SJSA1 (cell line): ENCODE measurements at regions not wholly inside any gene's neighbourhood (a gene's known extent, or its start where the extent isn't known, plus 50 kb on each side); places are given as distances from the start of the nearest gene placed in this dataset.

ENCODE experiments used
- DNase-seq, 2 experiments: peaks; one replicate each; pipeline ENCODE4 v3.0.0-alpha.2; 2015 to 2020; ENCODE audit warnings: low spot score in 2 of 2, low read depth in 1 of 2
- H3K27ac ChIP-seq: fragments of 250-450 bp; sonication (Bioruptor Pico); 2 replicates; pipeline ENCODE4 v1.5.1; 2020; ENCODE audit warnings: mild to moderate bottlenecking, moderate library complexity
- H3K27me3 ChIP-seq: fragments of 250-450 bp; sonication (Bioruptor Pico); replicated peaks from 2 replicates; pipeline ENCODE4 v1.5.1; 2020; ENCODE audit warnings: mild to moderate bottlenecking, moderate library complexity
- H3K36me3 ChIP-seq: fragments of 250-450 bp; sonication (Bioruptor Pico); 2 replicates; pipeline ENCODE4 v1.5.1; 2020; ENCODE audit warnings: mild to moderate bottlenecking
- H3K4me1 ChIP-seq: fragments of 250-450 bp; sonication (Bioruptor Pico); replicated peaks from 2 replicates; pipeline ENCODE4 v1.6.1; 2021; ENCODE audit warnings: mild to moderate bottlenecking
- H3K4me3 ChIP-seq: fragments of 250-450 bp; sonication (Bioruptor Pico); 2 replicates; pipeline ENCODE4 v1.5.1; 2020; ENCODE audit warnings: mild to moderate bottlenecking
- H3K9me3 ChIP-seq: fragments of 250-450 bp; sonication (Bioruptor Pico); replicated peaks from 2 replicates; pipeline ENCODE4 v1.5.1; 2020; ENCODE audit warnings: mild to moderate bottlenecking

DNA sequence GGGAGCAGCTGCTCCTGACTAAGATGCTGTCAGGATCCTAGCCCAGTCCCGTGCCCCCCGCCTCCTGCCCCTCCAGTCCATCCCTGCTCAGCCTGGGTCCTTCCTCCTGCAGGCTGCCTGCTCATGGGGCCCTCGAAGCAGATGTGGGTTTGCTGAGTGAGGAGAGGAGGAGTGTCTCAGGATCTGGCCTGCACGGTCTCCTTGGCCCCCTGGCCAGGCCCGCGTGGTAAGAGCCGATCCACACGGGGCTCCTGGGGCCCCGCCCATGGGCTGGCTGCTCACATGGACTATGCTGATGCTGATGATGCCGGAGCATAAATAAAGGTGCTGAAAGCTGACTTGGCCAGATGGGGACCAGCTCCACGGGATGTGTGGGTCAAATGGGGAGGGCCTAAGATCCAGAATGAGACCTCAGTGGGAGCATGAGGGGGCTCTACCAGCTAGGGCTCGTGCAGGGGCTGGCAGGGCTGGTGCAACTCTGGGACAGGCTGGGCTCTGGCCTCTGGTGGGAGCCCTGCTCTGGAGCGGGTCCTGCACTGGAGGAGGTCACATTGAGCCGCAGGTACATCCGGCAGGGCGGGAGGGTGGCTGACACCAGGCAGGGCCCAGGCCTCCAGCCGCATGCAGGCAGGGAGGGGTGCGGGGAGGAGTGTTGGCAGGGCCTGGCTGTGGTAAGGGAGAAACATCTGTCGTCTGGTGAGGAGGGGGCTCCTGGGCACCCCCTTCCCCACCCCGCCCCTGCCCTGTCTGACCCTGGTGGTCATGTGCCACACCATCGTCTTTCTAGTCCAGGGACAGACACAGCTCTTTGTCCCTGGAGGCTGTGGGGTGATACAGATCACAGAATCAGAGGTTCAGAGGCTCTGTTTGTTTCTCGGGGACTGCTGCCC, 275.3 kb upstream of the HDAC4 start:
- no peaks in the 10 kb centered on the region for H3K4me1 ChIP-seq
- DNase-seq: peak in 1 of 2 experiments; percentile 33
- H3K27ac ChIP-seq: no peak overlapping the region
- no peaks in the 10 kb centered on the region for H3K36me3 ChIP-seq
- H3K4me3 ChIP-seq: no peak overlapping the region
- H3K27me3 ChIP-seq: peaks cover 19% of the 10 kb centered on the region
- H3K9me3 ChIP-seq: no peaks in the 10 kb centered on the region

DNA sequence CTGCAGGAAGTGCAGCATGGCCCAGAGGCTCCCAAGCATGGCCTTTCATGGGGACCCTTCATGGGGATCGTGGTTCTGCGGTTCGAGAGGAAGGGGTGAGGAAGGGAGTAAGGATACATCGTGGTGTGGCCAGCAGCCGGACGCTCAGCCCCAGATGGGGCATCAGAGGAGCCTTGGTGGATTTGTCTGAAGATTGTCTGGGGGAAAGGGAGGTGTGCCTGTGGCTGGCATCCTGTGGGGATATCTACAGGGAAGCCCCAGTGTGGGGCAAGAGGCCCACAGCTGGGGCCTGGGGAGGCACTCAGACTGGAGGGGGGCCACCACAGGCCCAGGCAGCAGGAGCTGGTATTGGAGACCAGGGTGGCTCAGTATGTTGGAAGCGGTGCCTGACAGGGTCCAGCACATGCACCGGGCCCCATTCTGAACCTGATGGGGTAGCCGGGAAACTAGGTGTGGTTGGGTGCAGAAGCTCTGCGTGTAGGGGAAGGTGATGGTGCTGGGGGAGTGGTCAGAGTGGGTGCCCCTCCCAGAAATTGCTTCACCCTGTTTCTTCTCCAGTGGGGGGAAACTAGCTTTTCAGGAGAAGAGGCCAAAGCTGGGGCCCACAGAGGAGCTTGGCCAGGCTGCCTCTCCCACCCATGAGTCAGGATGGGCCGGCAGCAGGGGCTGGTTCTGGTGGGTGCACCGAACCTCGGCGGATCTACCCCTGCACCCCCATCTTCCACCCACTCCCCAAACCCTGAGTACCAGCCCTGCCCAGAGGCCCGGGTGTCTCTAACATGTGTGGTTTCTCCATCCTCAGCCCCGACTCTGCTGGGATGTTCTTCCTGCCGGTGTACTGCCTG, 274.4 kb upstream of the HDAC4 start:
- Histone ChIP-seq H3K9me3 (no peaks in the 10 kb centered on the region), H3K36me3 (no peaks in the 10 kb centered on the region), H3K27me3 (peaks cover 19% of the 10 kb centered on the region), H3K4me3 (no peak overlapping the region), H3K4me1 (no peaks in the 10 kb centered on the region), H3K27ac (no peak overlapping the region)
- peak in 1 of 2 experiments; percentile 34 for DNase-seq

DNA sequence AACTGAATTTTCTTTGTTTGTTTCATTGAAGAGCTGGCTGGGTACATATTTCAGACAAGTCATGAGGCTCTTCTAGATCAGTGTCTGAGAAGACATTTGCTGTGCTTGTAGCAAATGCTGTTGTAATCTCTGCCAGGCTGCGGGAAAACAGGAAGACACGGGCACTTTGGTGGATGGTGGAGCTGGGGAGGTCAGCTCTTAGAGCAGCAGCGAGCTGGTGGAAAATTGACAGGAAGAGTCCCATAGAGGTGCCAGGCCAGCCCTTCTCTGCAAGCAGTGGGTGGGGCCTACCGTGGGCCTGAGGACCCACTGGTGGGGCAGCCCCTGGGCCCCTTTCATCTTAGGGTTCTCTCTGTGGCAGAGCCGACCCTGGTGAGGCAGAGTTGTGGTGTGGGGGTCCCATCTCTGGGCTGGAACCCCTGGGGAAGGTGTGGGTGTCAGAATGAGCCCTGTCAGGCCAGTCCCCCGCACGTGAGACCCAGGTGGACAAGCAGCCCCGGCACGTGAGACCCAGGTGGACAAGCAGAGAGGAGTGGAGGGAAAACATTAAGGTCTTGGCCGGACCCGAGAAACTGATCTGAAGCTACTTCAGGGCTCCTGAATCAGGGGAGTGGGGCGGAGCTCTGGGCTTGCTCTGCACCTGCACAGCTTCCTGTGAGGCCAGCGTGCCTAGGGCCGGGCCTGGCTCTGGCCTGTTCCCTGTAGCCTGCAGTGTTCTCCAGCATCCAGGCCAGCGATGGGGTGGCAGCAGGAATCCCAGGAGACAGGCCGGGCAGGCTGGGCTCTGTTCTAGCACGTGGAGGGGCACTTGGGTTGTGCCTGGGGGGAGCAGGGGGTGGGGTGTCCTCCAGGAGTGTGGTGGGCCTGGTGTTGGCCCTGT, 273.5 kb upstream of the HDAC4 start:
- Histone ChIP-seq H3K4me1 (no peaks in the 10 kb centered on the region), H3K27ac (no peak overlapping the region), H3K27me3 (peaks cover 23% of the 10 kb centered on the region), H3K36me3 (no peaks in the 10 kb centered on the region), H3K4me3 (no peak overlapping the region), H3K9me3 (no peaks in the 10 kb centered on the region)
- DNase-seq: peak in 1 of 2 experiments; percentile 30

GRCh38 chr2:239673641-239674040, 272.8 kb upstream of the HDAC4 start:
- no peak for DNase-seq
- peaks cover 23% of the 10 kb centered on the region for H3K27me3 ChIP-seq
- no peaks in the 10 kb centered on the region for H3K9me3 ChIP-seq
- no peak overlapping the region for H3K4me3 ChIP-seq
- no peak overlapping the region for H3K27ac ChIP-seq
- no peaks in the 10 kb centered on the region for H3K4me1 ChIP-seq
- H3K36me3 ChIP-seq: no peaks in the 10 kb centered on the region

DNA sequence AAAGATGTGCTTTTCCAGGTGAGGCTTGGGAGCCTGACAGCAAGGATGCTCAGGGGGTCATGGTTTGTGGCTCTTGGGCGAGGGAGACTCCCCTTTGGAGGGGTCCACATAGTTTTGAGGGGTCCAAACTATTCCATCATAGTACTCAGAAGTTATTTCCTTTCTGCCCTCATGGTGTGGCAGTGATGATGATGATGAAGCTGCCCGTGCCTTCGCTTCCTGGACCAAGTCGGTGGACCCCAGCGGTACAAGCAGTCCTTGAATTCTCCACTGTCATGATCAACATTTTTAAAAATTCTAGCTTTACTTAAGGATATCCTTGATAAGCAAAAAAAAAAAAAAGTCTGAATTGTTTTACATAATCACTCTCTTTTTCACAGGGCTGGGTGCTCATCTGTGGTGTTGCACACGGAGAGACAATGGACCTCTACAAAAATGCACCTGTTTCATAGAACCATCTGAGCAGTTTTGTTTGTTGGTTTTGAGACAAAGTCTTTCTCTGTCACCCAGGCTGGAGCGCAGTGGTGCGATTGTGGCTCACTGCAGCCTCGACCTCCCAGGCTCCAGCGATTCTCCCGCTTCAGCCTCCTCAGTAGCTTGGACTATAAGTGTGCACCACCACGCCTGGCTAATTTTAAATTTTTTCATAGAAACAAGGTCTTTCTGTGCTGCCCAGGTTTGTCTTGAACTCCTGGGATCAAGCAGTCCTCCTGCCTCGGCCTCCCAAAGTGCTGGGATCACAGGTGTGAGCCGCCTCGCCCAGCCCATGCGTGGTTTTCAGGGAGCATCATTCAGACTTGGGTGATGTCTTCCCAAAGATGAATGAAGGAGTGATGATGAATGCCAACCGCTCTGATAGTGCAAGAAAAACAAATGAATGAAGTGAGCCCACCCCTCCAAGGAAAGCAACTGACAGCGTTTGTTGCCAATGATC, 271.4 kb upstream of the HDAC4 start:
- H3K27ac ChIP-seq: no peak overlapping the region
- no peaks in the 10 kb centered on the region for H3K9me3 ChIP-seq
- DNase-seq: no peak
- peaks cover 2% of the 10 kb centered on the region; the same call in 1 of the 2 replicates for H3K4me1 ChIP-seq
- H3K27me3 ChIP-seq: peaks cover 17% of the 10 kb centered on the region
- no peak overlapping the region for H3K4me3 ChIP-seq
- no peaks in the 10 kb centered on the region for H3K36me3 ChIP-seq

- peaks cover 17% of the 10 kb centered on the region for H3K27me3 ChIP-seq
- H3K4me3 ChIP-seq: no peak overlapping the region
- H3K36me3 ChIP-seq: no peaks in the 10 kb centered on the region
- no peak for DNase-seq
- peaks cover 6% of the 10 kb centered on the region; the same call in 1 of the 2 replicates for H3K4me1 ChIP-seq
- no peak overlapping the region for H3K27ac ChIP-seq
- H3K9me3 ChIP-seq: no peaks in the 10 kb centered on the region
Observed at GRCh38 chr2:239671471-239671870, 270.7 kb upstream of the HDAC4 start.

DNA sequence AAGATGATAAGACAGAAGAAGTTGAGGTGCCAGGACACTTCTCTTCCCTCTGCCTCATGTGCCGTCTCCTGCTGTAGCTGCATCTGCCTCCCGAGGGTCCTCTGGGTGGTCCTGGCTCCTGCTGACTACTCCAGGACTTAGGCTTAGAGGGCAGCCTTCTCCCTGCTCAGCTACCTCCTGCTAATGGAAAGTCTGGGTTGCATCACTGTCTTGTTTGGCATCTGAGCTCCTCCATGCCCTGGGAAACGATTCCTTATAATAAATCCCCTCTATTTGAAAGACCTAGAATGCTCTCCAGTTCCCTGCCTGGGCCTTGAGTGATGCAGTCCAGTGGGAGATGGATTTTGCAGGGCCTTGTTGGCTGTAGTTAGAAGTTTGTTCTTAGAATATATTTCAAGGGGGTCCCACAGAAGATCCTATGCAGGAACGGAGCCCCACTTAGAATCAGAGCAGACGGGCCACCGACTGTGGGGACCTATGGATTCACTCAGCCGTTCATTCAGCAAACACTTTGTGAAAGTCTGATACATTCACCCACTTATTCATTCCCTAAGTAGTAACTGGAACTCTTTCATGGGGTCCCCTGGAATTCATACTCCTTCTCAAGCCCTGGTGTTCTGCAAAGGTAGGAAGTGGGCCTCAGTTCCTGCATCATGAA, 269.8 kb upstream of the HDAC4 start:
- Histone ChIP-seq H3K36me3 (no peaks in the 10 kb centered on the region), H3K27ac (no peak overlapping the region), H3K27me3 (peaks cover 17% of the 10 kb centered on the region), H3K9me3 (no peaks in the 10 kb centered on the region), H3K4me1 (peaks cover 6% of the 10 kb centered on the region; the same call in 1 of the 2 replicates), H3K4me3 (no peak overlapping the region)
- no peak for DNase-seq

DNA sequence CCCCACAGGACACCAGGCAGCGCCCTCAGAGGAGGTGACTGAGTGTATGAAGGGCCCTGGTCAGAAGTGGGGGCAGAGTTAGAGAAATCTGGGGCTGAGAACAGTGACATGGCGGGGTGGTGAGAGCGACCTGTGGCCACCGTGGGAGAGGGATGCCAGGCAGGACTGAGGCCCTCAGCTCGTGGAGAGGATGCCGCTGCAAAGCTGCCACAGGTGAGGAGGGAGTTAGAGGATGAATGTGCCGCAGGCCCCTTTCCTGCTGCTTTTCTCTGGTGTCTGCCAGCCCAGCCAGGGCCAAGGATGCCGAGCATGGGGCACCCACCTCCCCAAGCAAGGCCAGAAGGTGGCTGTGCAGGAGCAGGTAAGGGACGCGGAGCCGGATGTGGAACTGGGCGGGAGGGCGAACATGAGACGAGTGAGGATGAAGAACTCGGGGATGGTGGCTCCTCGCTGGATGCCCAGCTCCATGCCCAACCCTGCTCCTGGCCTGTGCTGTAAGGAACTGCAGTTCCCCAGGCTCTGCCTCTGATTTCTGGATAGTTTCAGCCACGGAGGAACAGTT, 269.2 kb upstream of the HDAC4 start:
- H3K9me3 ChIP-seq: no peaks in the 10 kb centered on the region
- peak in 1 of 2 experiments; percentile 42 for DNase-seq
- no peaks in the 10 kb centered on the region for H3K36me3 ChIP-seq
- peaks cover 17% of the 10 kb centered on the region for H3K27me3 ChIP-seq
- H3K4me3 ChIP-seq: no peak overlapping the region
- peaks cover 6% of the 10 kb centered on the region; the same call in 1 of the 2 replicates for H3K4me1 ChIP-seq
- H3K27ac ChIP-seq: no peak overlapping the region

DNA sequence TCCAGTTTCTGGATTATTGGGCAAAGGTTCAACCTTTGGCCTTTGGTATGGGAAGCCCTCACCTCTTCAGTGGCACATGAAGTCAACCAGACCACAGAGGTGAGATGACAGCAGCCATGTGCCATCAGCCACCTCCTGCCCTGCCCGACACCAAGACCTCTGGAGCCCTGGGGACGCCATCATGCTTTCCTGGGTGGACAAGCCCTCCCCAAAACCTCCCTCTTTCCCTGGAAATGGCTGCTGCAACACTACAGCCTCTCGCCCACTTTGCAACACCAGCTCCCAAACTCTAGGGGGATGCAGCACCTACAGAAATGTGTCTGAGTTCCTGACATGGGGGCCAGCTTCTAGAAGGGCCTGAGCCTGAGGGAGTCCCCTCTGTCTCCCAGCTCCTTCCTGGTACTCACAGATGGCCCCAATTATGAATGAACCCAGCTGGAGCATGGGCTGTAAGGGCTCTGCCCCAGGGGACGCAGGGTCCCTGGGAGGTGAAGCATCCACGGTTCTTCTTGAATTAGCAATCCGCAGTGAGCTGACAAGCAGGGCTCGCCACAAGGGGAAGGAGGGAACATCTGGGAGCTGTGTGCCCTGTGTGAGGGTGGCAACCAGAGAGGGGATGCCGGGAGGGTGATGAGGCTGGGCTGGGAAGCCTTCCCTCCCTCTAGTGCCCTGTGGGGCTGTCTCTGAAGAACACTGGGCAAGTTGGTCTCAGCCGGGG, 268.5 kb upstream of the HDAC4 start:
- peaks cover 6% of the 10 kb centered on the region; the same call in 1 of the 2 replicates for H3K4me1 ChIP-seq
- no peak overlapping the region for H3K27ac ChIP-seq
- peaks cover 17% of the 10 kb centered on the region for H3K27me3 ChIP-seq
- no peak overlapping the region for H3K4me3 ChIP-seq
- DNase-seq: peak in 1 of 2 experiments; percentile 34
- no peaks in the 10 kb centered on the region for H3K9me3 ChIP-seq
- H3K36me3 ChIP-seq: no peaks in the 10 kb centered on the region

GRCh38 chr2:239668651-239669050, 267.8 kb upstream of the HDAC4 start:
- peaks cover 17% of the 10 kb centered on the region for H3K27me3 ChIP-seq
- no peak overlapping the region for H3K4me3 ChIP-seq
- no peaks in the 10 kb centered on the region for H3K9me3 ChIP-seq
- H3K27ac ChIP-seq: no peak overlapping the region
- no peak for DNase-seq
- H3K36me3 ChIP-seq: no peaks in the 10 kb centered on the region
- H3K4me1 ChIP-seq: peaks cover 6% of the 10 kb centered on the region; the same call in 1 of the 2 replicates

DNA sequence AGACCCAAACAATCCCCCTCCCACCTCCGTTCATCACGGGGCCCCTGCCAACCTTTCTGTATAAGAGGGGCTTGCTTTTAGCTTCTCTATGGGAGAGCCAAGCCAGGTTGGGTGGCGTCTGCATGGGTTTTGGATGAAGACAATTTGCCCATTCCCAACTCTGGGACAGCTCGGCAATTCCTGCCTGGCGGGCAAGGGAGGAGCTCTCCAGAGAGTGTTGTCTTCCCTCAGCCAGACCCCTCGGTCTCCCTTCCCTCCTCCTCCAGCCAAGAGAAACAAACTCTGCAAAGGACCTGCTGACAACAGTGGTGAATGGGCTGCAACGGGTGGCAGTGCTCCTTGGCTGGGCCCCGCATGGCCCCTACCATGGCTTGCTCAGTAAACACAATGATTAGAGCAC, 267.2 kb upstream of the HDAC4 start:
- H3K27ac ChIP-seq: no peak overlapping the region
- H3K9me3 ChIP-seq: no peaks in the 10 kb centered on the region
- no peaks in the 10 kb centered on the region for H3K36me3 ChIP-seq
- no peak overlapping the region for H3K4me3 ChIP-seq
- peak in 1 of 2 experiments; percentile 25 for DNase-seq
- H3K27me3 ChIP-seq: peaks cover 12% of the 10 kb centered on the region
- peaks cover 6% of the 10 kb centered on the region; the same call in 1 of the 2 replicates for H3K4me1 ChIP-seq
